A549 (cell line): ENCODE measurements at regions not wholly inside any gene's neighbourhood (a gene's known extent, or its start where the extent isn't known, plus 50 kb on each side); places are given as distances from the start of the nearest gene placed in this dataset.

ENCODE experiments used
- CTCF ChIP-seq: fragments of >200 bp; sonication (Bioruptor Twin); formaldehyde crosslinking; IDR thresholded peaks from 3 replicates; pipeline ENCODE4 v1.5.1; 2016
- TF ChIP-seq, protein P1 (sequence below): IDR thresholded peaks from 2 replicates; pipeline ENCODE4 v1.6.1; 2012

DNA sequence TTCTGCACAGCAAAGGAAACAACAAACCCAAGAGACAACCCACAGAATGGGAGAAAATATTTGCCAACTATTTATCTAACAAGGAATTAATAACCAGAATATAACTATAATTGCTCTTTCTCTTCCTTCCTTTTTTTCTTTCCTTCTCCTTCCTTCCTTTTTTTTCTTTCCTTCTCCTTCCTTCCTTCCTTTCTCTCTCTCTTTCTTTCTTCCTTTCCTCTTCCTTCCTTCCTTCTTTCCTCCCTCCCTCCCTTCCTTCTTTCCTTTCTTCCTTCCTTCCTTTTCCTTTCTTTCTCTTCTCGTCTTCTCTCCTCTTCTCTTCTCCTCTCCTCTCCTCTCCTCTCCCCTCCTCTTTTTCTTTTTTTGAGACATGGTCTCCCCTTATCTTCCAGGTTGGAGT, 345.4 kb upstream of the ARRDC4 start:
- no peak for TF ChIP-seq CTCF
- TF ChIP-seq, protein P1, sequence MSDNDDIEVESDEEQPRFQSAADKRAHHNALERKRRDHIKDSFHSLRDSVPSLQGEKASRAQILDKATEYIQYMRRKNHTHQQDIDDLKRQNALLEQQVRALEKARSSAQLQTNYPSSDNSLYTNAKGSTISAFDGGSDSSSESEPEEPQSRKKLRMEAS = no peak
